Endothelial cell of umbilical vein (primary cell): ENCODE measurements at regions not wholly inside any gene's neighbourhood (a gene's known extent, or its start where the extent isn't known, plus 50 kb on each side); places are given as distances from the start of the nearest gene placed in this dataset.

ENCODE experiments used
- BruUV-seq: library from RNA; stranded (reverse); fragments of 400-500 nt; replicated peaks from 2 replicates; lab custom pipeline; 2021; lab: Mats Ljungman, UMichigan
- CTCF ChIA-PET: fragments of 300-600, 350-600 bp; sonication (Branson Sonifier 250); formaldehyde crosslinking; loops from one replicate; lab custom pipeline; 2021; ENCODE audit warnings: antibody characterized with exemption, inconsistent platforms; lab: Charles Lee
- POLR2A ChIA-PET: fragments of 300-600, 350-600 bp; sonication (Branson Sonifier 250); formaldehyde crosslinking; loops from one replicate; lab custom pipeline; 2021; ENCODE audit warnings: antibody characterized with exemption, inconsistent platforms; lab: Charles Lee
- DNase-seq: peaks from one replicate; pipeline ENCODE4 v3.0.0-alpha.2; 2011; ENCODE audit warnings: low read depth, low spot score
- FAIRE-seq: peaks from 2 replicates; lab custom pipeline; 2011; peaks lifted over from hg19 to GRCh38; lab: Jason Lieb, UNC
- H2AFZ ChIP-seq: 2 replicates; pipeline ENCODE4 v1.6.0; 2012; ENCODE audit warnings: low read depth, low read length, control low read depth, inconsistent platforms
- H3K27ac ChIP-seq: 2 replicates; pipeline ENCODE4 v1.5.1; 2011; ENCODE audit warnings: low read depth, mild to moderate bottlenecking, control low read depth, low read length, moderate library complexity; ENCODE audit not compliant: insufficient read depth
- H3K27me3 ChIP-seq, 2 experiments: 2 replicates each; pipeline versions ENCODE4 v1.6.0 to v1.6.1; 2011; ENCODE audit warnings: low read length in 2 of 2, mixed read lengths in 1 of 2; ENCODE audit not compliant: control insufficient read depth in 2 of 2, insufficient read depth in 2 of 2
- H3K36me3 ChIP-seq, 2 experiments: 2 replicates in 1 of 2; 3 replicates in 1 of 2; pipeline ENCODE4 v1.5.1; 2011; ENCODE audit warnings: low read length in 2 of 2, mild to moderate bottlenecking in 1 of 2, moderate library complexity in 1 of 2; ENCODE audit not compliant: control insufficient read depth in 2 of 2, insufficient read depth in 2 of 2; ENCODE audit errors: extremely low read depth in 1 of 2
- H3K4me1 ChIP-seq: 3 replicates; pipeline ENCODE4 v1.5.1; 2011; ENCODE audit warnings: mild to moderate bottlenecking, low read length; ENCODE audit not compliant: control insufficient read depth, insufficient read depth; ENCODE audit errors: extremely low read depth
- H3K4me2 ChIP-seq: 2 replicates; pipeline ENCODE4 v1.6.1; 2011; ENCODE audit warnings: low read length, control low read depth, mixed read lengths; ENCODE audit not compliant: insufficient read depth
- H3K4me3 ChIP-seq, 3 experiments: fragments of 200-600 bp in 1 of 3; sonication (generic), shearing (Covaris generic) in 1 of 3; replicated peaks in 1 of 3; 2 replicates each; pipeline ENCODE4 v1.5.1; 2011 to 2016; ENCODE audit warnings: control low read depth in 3 of 3, low read length in 3 of 3, mild to moderate bottlenecking in 2 of 3, inconsistent platforms in 1 of 3, low read depth in 1 of 3, moderate library complexity in 1 of 3; ENCODE audit not compliant: insufficient read depth in 1 of 3
- H3K79me2 ChIP-seq: 2 replicates; pipeline ENCODE4 v1.6.0; 2012; ENCODE audit warnings: low read length, inconsistent platforms; ENCODE audit not compliant: control insufficient read depth, insufficient read depth
- H3K9ac ChIP-seq: replicated peaks from 2 replicates; pipeline ENCODE3; 2011; ENCODE audit warnings: low read length, control low read depth; ENCODE audit not compliant: insufficient read depth; ENCODE audit errors: extremely low read depth
- H3K9me1 ChIP-seq: replicated peaks from 3 replicates; pipeline ENCODE4 v1.6.0; 2011; ENCODE audit warnings: mild to moderate bottlenecking, low read length; ENCODE audit not compliant: control insufficient read depth, insufficient read depth; ENCODE audit errors: extremely low read depth
- H3K9me3 ChIP-seq: replicated peaks from 2 replicates; pipeline ENCODE4 v1.5.1; 2012; ENCODE audit warnings: low read length, inconsistent platforms; ENCODE audit not compliant: control insufficient read depth, insufficient read depth
- H4K20me1 ChIP-seq: replicated peaks from 2 replicates; pipeline ENCODE3; 2011; ENCODE audit warnings: mild to moderate bottlenecking, low read length; ENCODE audit not compliant: control insufficient read depth, insufficient read depth; ENCODE audit errors: extremely low read depth
- CTCF ChIP-seq, 2 donors: IDR thresholded peaks; 1 replicate in 1 of 2; 2 replicates in 1 of 2; pipeline ENCODE4 v1.5.1; 2011; ENCODE audit warnings: low read length in 2 of 2, mild to moderate bottlenecking in 2 of 2, moderate library complexity in 2 of 2, control low read depth in 1 of 2, inconsistent platforms in 1 of 2, low read depth in 1 of 2; ENCODE audit not compliant: insufficient read depth in 1 of 2; ENCODE audit errors: extremely low read depth in 1 of 2
- FOS ChIP-seq: IDR thresholded peaks from 2 replicates; pipeline ENCODE4 v1.6.1; 2011; ENCODE audit warnings: mild to moderate bottlenecking, low read length, moderate library complexity, borderline replicate concordance; ENCODE audit not compliant: insufficient read depth
- GATA2 ChIP-seq: IDR thresholded peaks from 2 replicates; pipeline ENCODE4 v1.7.0; 2011; ENCODE audit warnings: low read depth, mild to moderate bottlenecking, moderate library complexity, mixed read lengths, low read length; ENCODE audit not compliant: insufficient read length, insufficient read depth
- POLR2A ChIP-seq: IDR thresholded peaks from 2 replicates; pipeline ENCODE4 v1.6.1; 2012; ENCODE audit warnings: low read depth, mild to moderate bottlenecking, control low read depth, low read length
- POLR2AphosphoS5 ChIP-seq: IDR thresholded peaks from 2 replicates; pipeline ENCODE4 v1.6.1; 2012; ENCODE audit warnings: low read depth, mild to moderate bottlenecking, control low read depth, low read length, moderate library complexity; ENCODE audit not compliant: insufficient read depth
- dilution Hi-C: fragments of 300-500 bp; cut with MboI; formaldehyde crosslinking; loops from one replicate; pipeline ENCODE4 v1.15.0; 2019; ENCODE audit warnings: low sequenced_read_pairs; ENCODE audit not compliant: extremely low pct_ligation_motif_present
- intact Hi-C: fragments of 100-400 bp; cut with micrococcal nuclease; formaldehyde crosslinking; loops from one replicate; pipeline ENCODE4 v1.10.0; 2022

- no peak for FAIRE-seq
- H3K4me2 ChIP-seq, result no peak overlapping the region
- H3K79me2 ChIP-seq, result no peaks in the 10 kb centered on the region
- no peak overlapping the region for H3K9ac ChIP-seq
- no peaks in the 10 kb centered on the region for H4K20me1 ChIP-seq
- DNase-seq, result no peak
- TF ChIP-seq POLR2AphosphoS5 (no peak), FOS (no peak), GATA2 (no peak), CTCF (IDR thresholded peaks at IDR 0.05; ENCODE audit: extremely low read depth in 1 of 2, insufficient read depth in 1 of 2, low read depth in 1 of 2, low read length in 2 of 2) (no peak)
- no peaks in the 10 kb centered on the region for H3K4me1 ChIP-seq
- intact Hi-C loops, result loop anchor here (5.0 kb wide), 1 partner anchor 1473 kb away; no protein-coding TSS in a partner anchor
- H3K4me3 ChIP-seq, result no peak overlapping the region
- no peaks in the 10 kb centered on the region for H3K36me3 ChIP-seq
- BruUV-seq, result no TSS peak
- ChIA-PET POLR2A (no interaction called here), CTCF (no interaction called here)
- H3K27ac ChIP-seq, result no peak overlapping the region
- dilution Hi-C loops, result no loop called here
- no peak overlapping the region for H2AFZ ChIP-seq
- H3K9me3 ChIP-seq, result no peaks in the 10 kb centered on the region
- H3K27me3 ChIP-seq, result no peaks in the 10 kb centered on the region
- H3K9me1 ChIP-seq, result no peaks in the 10 kb centered on the region
These were observed 419.9 kb downstream of the HAO1 start for GRCh38 chr20:7520361-7520760.

GRCh38 chr20:7523288-7523687, 417.0 kb downstream of the HAO1 start:
- Histone ChIP-seq H3K79me2 (no peaks in the 10 kb centered on the region), H4K20me1 (no peaks in the 10 kb centered on the region), H3K4me3 (no peak overlapping the region), H3K4me1 (no peaks in the 10 kb centered on the region), H3K9me3 (no peaks in the 10 kb centered on the region), H2AFZ (no peak overlapping the region), H3K4me2 (no peak overlapping the region), H3K9ac (no peak overlapping the region), H3K9me1 (no peaks in the 10 kb centered on the region), H3K27ac (no peak overlapping the region), H3K27me3 (no peaks in the 10 kb centered on the region), H3K36me3 (no peaks in the 10 kb centered on the region)
- intact Hi-C loops, result loop anchor here (5.0 kb wide), 1 partner anchor 1476 kb away; no protein-coding TSS in a partner anchor
- BruUV-seq, result no TSS peak
- CTCF ChIA-PET, result interaction anchor here (1.2 to 1.9 kb wide), 2 partner anchors 11 to 237 kb away, joined by 4 to 5 read pairs; no protein-coding TSS in a partner anchor
- POLR2A ChIA-PET, result no interaction called here
- FAIRE-seq (no peak), DNase-seq (no peak)
- dilution Hi-C loops, result no loop called here
- TF ChIP-seq POLR2A (no peak), CTCF (IDR thresholded peaks at IDR 0.05; ENCODE audit: extremely low read depth in 1 of 2, insufficient read depth in 1 of 2, low read depth in 1 of 2, low read length in 2 of 2) (no peak)
